Skeletal muscle tissue (tissue), 3 donors: ENCODE measurements at regions not wholly inside any gene's neighbourhood (a gene's known extent, or its start where the extent isn't known, plus 50 kb on each side); places are given as distances from the start of the nearest gene placed in this dataset.
"Not testable (repeated sequence)": the region's sequence is repeated elsewhere in the genome, so short reads cannot be mapped to it uniquely, and the experiment has no call there.

ENCODE experiments used
- H3K27ac ChIP-seq: one replicate; pipeline ENCODE4 v1.7.0; 2013; ENCODE audit warnings: mild to moderate bottlenecking, low read depth, low read length, inconsistent platforms
- H3K27me3 ChIP-seq, 3 donors: one replicate each; pipeline ENCODE4 v1.7.0; 2013; ENCODE audit warnings: low read length in 3 of 3; ENCODE audit not compliant: control insufficient read depth in 3 of 3, insufficient read depth in 3 of 3
- H3K36me3 ChIP-seq, 3 donors: one replicate each; pipeline ENCODE4 v1.7.0; 2013; ENCODE audit warnings: low read length in 3 of 3; ENCODE audit not compliant: control insufficient read depth in 3 of 3, insufficient read depth in 3 of 3
- H3K4me1 ChIP-seq, 3 donors: one replicate each; pipeline ENCODE4 v1.7.0; 2013; ENCODE audit warnings: low read length in 3 of 3, mild to moderate bottlenecking in 3 of 3; ENCODE audit not compliant: control insufficient read depth in 3 of 3, insufficient read depth in 3 of 3
- H3K4me3 ChIP-seq, 3 donors: one replicate each; pipeline ENCODE4 v1.7.0; 2013; ENCODE audit warnings: low read length in 3 of 3
- H3K9ac ChIP-seq, 3 donors: one replicate each; pipeline ENCODE4 v1.7.0; 2013; ENCODE audit warnings: low read length in 3 of 3, mild to moderate bottlenecking in 3 of 3, moderate library complexity in 2 of 3, low read depth in 1 of 3
- H3K9me3 ChIP-seq, 3 donors: one replicate each; pipeline ENCODE4 v1.7.0; 2013; ENCODE audit warnings: low read length in 3 of 3; ENCODE audit not compliant: control insufficient read depth in 3 of 3
- donor health status: Osteomylitis.

- not testable (repeated sequence) for H3K4me1 ChIP-seq, H3K9ac ChIP-seq, H3K27ac ChIP-seq, H3K36me3 ChIP-seq, H3K4me3 ChIP-seq, H3K9me3 ChIP-seq, H3K27me3 ChIP-seq
Measured at GRCh38 chr21:9822093-9822820, 699.1 kb upstream of the TPTE start.

GRCh38 chr21:9823197-9824157 is 697.9 kb upstream of the TPTE start:
- not testable (repeated sequence) for H3K4me3 ChIP-seq, H3K4me1 ChIP-seq, H3K9ac ChIP-seq, H3K36me3 ChIP-seq, H3K27me3 ChIP-seq, H3K27ac ChIP-seq, H3K9me3 ChIP-seq

GRCh38 chr21:9830801-9831200 is 690.6 kb upstream of the TPTE start:
- H3K36me3 ChIP-seq, H3K9me3 ChIP-seq, H3K27me3 ChIP-seq, H3K27ac ChIP-seq, H3K4me3 ChIP-seq, H3K9ac ChIP-seq, H3K4me1 ChIP-seq: not testable (repeated sequence)

- H3K36me3 ChIP-seq, H3K9ac ChIP-seq, H3K4me3 ChIP-seq, H3K27me3 ChIP-seq, H3K9me3 ChIP-seq, H3K4me1 ChIP-seq, H3K27ac ChIP-seq: not testable (repeated sequence)
Measured at GRCh38 chr21:9832751-9833150, 688.6 kb upstream of the TPTE start.

GRCh38 chr21:9836547-9836946 is 684.8 kb upstream of the TPTE start:
- H3K27ac ChIP-seq, H3K4me3 ChIP-seq, H3K4me1 ChIP-seq, H3K9ac ChIP-seq, H3K36me3 ChIP-seq, H3K27me3 ChIP-seq: not testable (repeated sequence)
- H3K9me3 ChIP-seq, result peaks cover 2 to 12% (median 6%) of the 10 kb centered on the region in 3 donors

- H3K27ac ChIP-seq, H3K9ac ChIP-seq, H3K36me3 ChIP-seq, H3K4me3 ChIP-seq, H3K4me1 ChIP-seq, H3K27me3 ChIP-seq: not testable (repeated sequence)
- peaks cover 2 to 12% (median 6%) of the 10 kb centered on the region in 3 donors for H3K9me3 ChIP-seq
Measured at GRCh38 chr21:9837001-9837400, 684.4 kb upstream of the TPTE start.

- not testable (repeated sequence) for H3K9ac ChIP-seq, H3K27me3 ChIP-seq, H3K27ac ChIP-seq, H3K4me1 ChIP-seq, H3K36me3 ChIP-seq, H3K4me3 ChIP-seq
- peaks cover 2 to 12% (median 6%) of the 10 kb centered on the region in 3 donors for H3K9me3 ChIP-seq
Measured at GRCh38 chr21:9837526-9837925, 683.9 kb upstream of the TPTE start.

- Histone ChIP-seq H3K9me3 (peaks cover 2 to 12% (median 6%) of the 10 kb centered on the region in 3 donors), H3K36me3 (no peaks in the 10 kb centered on the region), H3K27me3 (no peaks in the 10 kb centered on the region), H3K4me3 (no peak overlapping the region), H3K9ac (no peak overlapping the region), H3K27ac (no peak overlapping the region), H3K4me1 (no peaks in the 10 kb centered on the region)
Measured at GRCh38 chr21:9837946-9838737, 683.2 kb upstream of the TPTE start.

GRCh38 chr21:9838738-9839642 is 682.4 kb upstream of the TPTE start:
- H3K4me3 ChIP-seq, result no peak overlapping the region
- H3K4me1 ChIP-seq, result no peaks in the 10 kb centered on the region
- H3K9me3 ChIP-seq, result peaks cover 2 to 12% (median 6%) of the 10 kb centered on the region in 3 donors
- no peak overlapping the region for H3K27ac ChIP-seq
- no peak overlapping the region for H3K9ac ChIP-seq
- no peaks in the 10 kb centered on the region for H3K36me3 ChIP-seq
- H3K27me3 ChIP-seq, result no peaks in the 10 kb centered on the region
